Neural cell (in vitro differentiated cells): ENCODE measurements at regions not wholly inside any gene's neighbourhood (a gene's known extent, or its start where the extent isn't known, plus 50 kb on each side); places are given as distances from the start of the nearest gene placed in this dataset.

Source experiments
- H2AFZ ChIP-seq: fragments of 200-600, 300-800 bp; sonication (generic), shearing (Covaris generic); 2 replicates; pipeline ENCODE4 v1.6.0; 2014; ENCODE audit warnings: low read depth, mild to moderate bottlenecking, antibody characterized with exemption, low read length, moderate library complexity
- H3F3A ChIP-seq: fragments of 200-600 bp; shearing (Covaris generic); 2 replicates; pipeline ENCODE4 v1.6.1; 2016; ENCODE audit warnings: mild to moderate bottlenecking, moderate library complexity, mixed read lengths, antibody characterized with exemption, low read length; ENCODE audit not compliant: insufficient read depth, poor library complexity, severe bottlenecking
- H3K27ac ChIP-seq: fragments of 200-600, 300-800 bp; sonication (generic), shearing (Covaris generic); 2 replicates; pipeline ENCODE4 v1.5.1; 2014; ENCODE audit warnings: mild to moderate bottlenecking, low read length, moderate library complexity
- H3K27me3 ChIP-seq: fragments of 300-800, 200-600 bp; sonication (generic), shearing (Covaris generic); 2 replicates; pipeline ENCODE4 v1.6.0; 2014; ENCODE audit warnings: mild to moderate bottlenecking, low read depth, low read length, moderate library complexity; ENCODE audit not compliant: insufficient read depth
- H3K36me3 ChIP-seq: fragments of 300-800, 200-600 bp; sonication (generic), shearing (Covaris generic); 2 replicates; pipeline ENCODE4 v1.5.1; 2014; ENCODE audit warnings: mild to moderate bottlenecking, antibody characterized with exemption, low read length, moderate library complexity; ENCODE audit not compliant: insufficient read depth
- H3K4me2 ChIP-seq: fragments of 300-800, 200-600 bp; sonication (generic), shearing (Covaris generic); 2 replicates; pipeline ENCODE4 v1.6.0; 2014; ENCODE audit warnings: mild to moderate bottlenecking, low read length
- H3K4me3 ChIP-seq: fragments of 300-800, 200-600 bp; sonication (generic), shearing (Covaris generic); 2 replicates; pipeline ENCODE4 v1.5.1; 2014; ENCODE audit warnings: mild to moderate bottlenecking, low read length, moderate library complexity
- H3K79me2 ChIP-seq: fragments of 200-600 bp; shearing (Covaris generic); replicated peaks from 2 replicates; pipeline ENCODE4 v1.6.0; 2014; ENCODE audit warnings: mild to moderate bottlenecking, low read length, moderate library complexity; ENCODE audit not compliant: insufficient read depth
- H3K9ac ChIP-seq: fragments of 300-800, 200-600 bp; sonication (generic), shearing (Covaris generic); 2 replicates; pipeline ENCODE4 v1.6.1; 2016; ENCODE audit warnings: mild to moderate bottlenecking, low read length, mixed read lengths
- H3K9me2 ChIP-seq: fragments of 200-600 bp; shearing (Covaris generic); 2 replicates; pipeline ENCODE4 v1.6.1; 2016; ENCODE audit warnings: mild to moderate bottlenecking, low read length, mixed read lengths; ENCODE audit not compliant: insufficient read depth
- H3K9me3 ChIP-seq: fragments of 200-600, 300-800 bp; sonication (generic), shearing (Covaris generic); 2 replicates; pipeline ENCODE4 v1.6.1; 2016; ENCODE audit warnings: mild to moderate bottlenecking, mixed run types, low read length, moderate library complexity, mixed read lengths
- H4K20me1 ChIP-seq: fragments of 200-600 bp; shearing (Covaris generic); 2 replicates; pipeline ENCODE4 v1.6.1; 2016; ENCODE audit warnings: mild to moderate bottlenecking, mixed run types; ENCODE audit not compliant: insufficient read depth
- CTCF ChIP-seq: fragments of 450-650 bp; IDR thresholded peaks from 2 replicates; pipeline ENCODE4 v1.5.1; 2014; ENCODE audit warnings: antibody characterized with exemption, mild to moderate bottlenecking, moderate library complexity; ENCODE audit not compliant: poor library complexity, severe bottlenecking
- EP300 ChIP-seq: fragments of 450-650 bp; conservative IDR thresholded peaks from 2 replicates; pipeline ENCODE4 v1.6.1; 2014; ENCODE audit warnings: antibody characterized with exemption, mild to moderate bottlenecking, moderate library complexity; ENCODE audit not compliant: poor library complexity, severe bottlenecking
- EZH2 ChIP-seq: fragments of 200-600, 300-800 bp; shearing (Covaris generic), sonication (generic); IDR thresholded peaks from 2 replicates; pipeline ENCODE4 v1.6.1; 2014; ENCODE audit warnings: antibody characterized with exemption, low read length, borderline replicate concordance, mild to moderate bottlenecking; ENCODE audit not compliant: insufficient read depth, poor library complexity, severe bottlenecking
- MXI1 ChIP-seq: fragments of 450-650 bp; conservative IDR thresholded peaks from 2 replicates; pipeline ENCODE4 v1.6.1; 2014; ENCODE audit warnings: antibody characterized with exemption, mild to moderate bottlenecking; ENCODE audit not compliant: poor library complexity, severe bottlenecking
- POLR2AphosphoS5 ChIP-seq: IDR thresholded peaks from 2 replicates; pipeline ENCODE4 v1.6.1; 2012
- RAD21 ChIP-seq: fragments of 450-650 bp; conservative IDR thresholded peaks from 2 replicates; pipeline ENCODE4 v1.6.1; 2014; ENCODE audit warnings: antibody characterized with exemption, mild to moderate bottlenecking, moderate library complexity
- REST ChIP-seq: IDR thresholded peaks from 2 replicates; pipeline ENCODE4 v1.6.1; 2012; ENCODE audit warnings: borderline replicate concordance
- SMC3 ChIP-seq: fragments of 450-650 bp; conservative IDR thresholded peaks from 2 replicates; pipeline ENCODE4 v1.6.1; 2014; ENCODE audit warnings: antibody characterized with exemption, mild to moderate bottlenecking, moderate library complexity; ENCODE audit not compliant: poor library complexity
- TAF1 ChIP-seq: IDR thresholded peaks from 2 replicates; pipeline ENCODE4 v1.6.1; 2012; ENCODE audit warnings: low read depth

DNA sequence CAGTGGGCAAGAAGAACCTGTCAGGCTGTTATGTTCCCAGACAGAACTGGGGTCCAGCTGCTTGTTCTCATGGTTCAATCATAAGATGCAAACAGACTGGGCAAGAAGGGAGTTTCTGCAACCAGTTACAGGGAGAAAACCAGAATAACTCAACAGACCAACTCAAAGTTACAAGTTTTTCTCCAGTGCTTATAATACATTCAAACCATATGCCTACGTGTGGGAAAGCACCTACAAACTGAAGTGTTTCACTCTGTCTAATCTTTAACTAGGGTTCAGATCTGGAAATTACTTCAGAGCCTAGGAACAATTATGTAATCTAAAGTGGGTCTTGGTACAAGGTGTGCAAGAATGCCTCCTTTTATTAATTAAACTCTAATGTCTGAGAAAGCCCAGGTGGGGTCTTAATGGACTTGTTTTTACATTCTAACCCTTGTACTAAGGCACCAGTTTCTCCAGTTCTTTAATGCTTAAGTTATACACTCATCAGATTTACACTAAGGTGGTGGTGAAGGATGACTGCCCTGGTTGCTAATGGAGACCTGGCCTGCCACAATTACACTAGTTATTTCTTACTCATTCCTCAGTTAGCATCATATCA, 951.9 kb downstream of the TSN start:
- Histone ChIP-seq H3K9ac (no peak overlapping the region), H3K9me3 (no peaks in the 10 kb centered on the region)

GRCh38 chr2:122710049-122710448, 954.6 kb downstream of the TSN start:
- Histone ChIP-seq H4K20me1 (no peaks in the 10 kb centered on the region), H3K9ac (no peak overlapping the region), H3K27me3 (no peaks in the 10 kb centered on the region), H3K36me3 (no peaks in the 10 kb centered on the region), H3K27ac (no peak overlapping the region), H3K9me3 (no peaks in the 10 kb centered on the region), H3F3A (no peaks in the 10 kb centered on the region), H3K79me2 (no peaks in the 10 kb centered on the region), H3K9me2 (no peaks in the 10 kb centered on the region), H3K4me3 (no peak overlapping the region), H3K4me2 (no peak overlapping the region), H2AFZ (no peak overlapping the region)
- no peak for TF ChIP-seq TAF1
- TF ChIP-seq CTCF: no peak
- no peak for TF ChIP-seq MXI1
- no peak for TF ChIP-seq EP300
- no peak for TF ChIP-seq REST
- no peak for TF ChIP-seq POLR2AphosphoS5

More for the DNA sequence above, 951.9 kb downstream of the TSN start:
- Histone ChIP-seq H3K36me3 (no peaks in the 10 kb centered on the region), H3K27ac (no peak overlapping the region), H3K79me2 (no peaks in the 10 kb centered on the region), H3K27me3 (no peaks in the 10 kb centered on the region), H3K4me2 (no peak overlapping the region), H2AFZ (peak overlapping the region; percentile 30), H3K4me3 (no peak overlapping the region), H3F3A (no peaks in the 10 kb centered on the region), H3K9me2 (no peaks in the 10 kb centered on the region), H4K20me1 (no peaks in the 10 kb centered on the region)
- no peak for TF ChIP-seq TAF1
- no peak for TF ChIP-seq SMC3
- no peak for TF ChIP-seq POLR2AphosphoS5
- no peak for TF ChIP-seq EZH2
- TF ChIP-seq RAD21: no peak
- no peak for TF ChIP-seq EP300
- TF ChIP-seq MXI1: no peak
- TF ChIP-seq REST: no peak
- TF ChIP-seq CTCF: no peak
